ENCODE measurements at regions not wholly inside any gene's neighbourhood (a gene's known extent, or its start where the extent isn't known, plus 50 kb on each side); places are given as distances from the start of the nearest gene placed in this dataset.

- no peak for DNase-seq
- ChIA-PET POLR2A (no interaction called here), CTCF (no interaction called here)
- Mint-ChIP-seq H3K4me3 (no peak overlapping the region), H3K36me3 (ENCODE audit: low read depth) (no peaks in the 10 kb centered on the region), H3K27me3 (no peaks in the 10 kb centered on the region), H3K9me3 (peaks cover 21% of the 10 kb centered on the region), H3K27ac (no peak overlapping the region), H3K4me1 (no peaks in the 10 kb centered on the region)
Observed at GRCh38 chr21:20667931-20668330, 330.3 kb upstream of the NCAM2 start.

GRCh38 chr21:20685475-20685874 lies 312.7 kb upstream of the NCAM2 start:
- CTCF ChIA-PET: no interaction called here
- POLR2A ChIA-PET: no interaction called here
- Mint-ChIP-seq H3K27ac (no peak overlapping the region), H3K4me1 (no peaks in the 10 kb centered on the region), H3K4me3 (no peak overlapping the region), H3K27me3 (no peaks in the 10 kb centered on the region), H3K9me3 (peaks cover 11% of the 10 kb centered on the region), H3K36me3 (ENCODE audit: low read depth) (no peaks in the 10 kb centered on the region)
- no peak for DNase-seq

GRCh38 chr21:20698585-20698984 lies 299.6 kb upstream of the NCAM2 start:
- Mint-ChIP-seq H3K36me3 (ENCODE audit: low read depth) (no peaks in the 10 kb centered on the region), H3K4me1 (no peaks in the 10 kb centered on the region), H3K9me3 (peaks cover 14% of the 10 kb centered on the region), H3K27me3 (no peaks in the 10 kb centered on the region), H3K4me3 (no peak overlapping the region), H3K27ac (no peak overlapping the region)
- ChIA-PET POLR2A (no interaction called here), CTCF (no interaction called here)
- no peak for DNase-seq

GRCh38 chr21:20701235-20701634 lies 297.0 kb upstream of the NCAM2 start:
- Mint-ChIP-seq H3K4me1 (no peaks in the 10 kb centered on the region), H3K27me3 (no peaks in the 10 kb centered on the region), H3K27ac (no peak overlapping the region), H3K36me3 (ENCODE audit: low read depth) (no peaks in the 10 kb centered on the region), H3K4me3 (no peak overlapping the region), H3K9me3 (peaks cover 15% of the 10 kb centered on the region)
- POLR2A ChIA-PET: no interaction called here
- no peak for DNase-seq
- CTCF ChIA-PET: no interaction called here

GRCh38 chr21:20703112-20703767 lies 295.0 kb upstream of the NCAM2 start:
- Mint-ChIP-seq H3K27ac (no peak overlapping the region), H3K36me3 (ENCODE audit: low read depth) (no peaks in the 10 kb centered on the region), H3K4me3 (no peak overlapping the region), H3K27me3 (no peaks in the 10 kb centered on the region), H3K4me1 (no peaks in the 10 kb centered on the region), H3K9me3 (peaks cover 16% of the 10 kb centered on the region)
- no peak for DNase-seq
- ChIA-PET CTCF (no interaction called here), POLR2A (no interaction called here)

- no peak for DNase-seq
- ChIA-PET CTCF (no interaction called here), POLR2A (no interaction called here)
- H3K4me3 Mint-ChIP-seq: no peak overlapping the region
- H3K27ac Mint-ChIP-seq: no peak overlapping the region
- no peaks in the 10 kb centered on the region for H3K4me1 Mint-ChIP-seq
- no peaks in the 10 kb centered on the region for H3K36me3 Mint-ChIP-seq (ENCODE audit: low read depth)
- no peaks in the 10 kb centered on the region for H3K27me3 Mint-ChIP-seq
- H3K9me3 Mint-ChIP-seq: peaks cover 10% of the 10 kb centered on the region
Observed at GRCh38 chr21:20720623-20721022, 277.6 kb upstream of the NCAM2 start.

GRCh38 chr21:20721151-20721550 lies 277.1 kb upstream of the NCAM2 start:
- H3K27me3 Mint-ChIP-seq: no peaks in the 10 kb centered on the region
- no peak overlapping the region for H3K4me3 Mint-ChIP-seq
- peaks cover 10% of the 10 kb centered on the region for H3K9me3 Mint-ChIP-seq
- no peaks in the 10 kb centered on the region for H3K36me3 Mint-ChIP-seq (ENCODE audit: low read depth)
- no peak for DNase-seq
- CTCF ChIA-PET: no interaction called here
- H3K4me1 Mint-ChIP-seq: no peaks in the 10 kb centered on the region
- no peak overlapping the region for H3K27ac Mint-ChIP-seq
- POLR2A ChIA-PET: no interaction called here

GRCh38 chr21:20728691-20729090 lies 269.5 kb upstream of the NCAM2 start:
- Mint-ChIP-seq H3K27ac (no peak overlapping the region), H3K4me1 (no peaks in the 10 kb centered on the region), H3K4me3 (no peak overlapping the region), H3K27me3 (no peaks in the 10 kb centered on the region), H3K36me3 (ENCODE audit: low read depth) (no peaks in the 10 kb centered on the region), H3K9me3 (peaks cover 7% of the 10 kb centered on the region)
- POLR2A ChIA-PET: no interaction called here
- CTCF ChIA-PET: no interaction called here
- DNase-seq: no peak

GRCh38 chr21:20729376-20729775 lies 268.8 kb upstream of the NCAM2 start:
- H3K4me3 Mint-ChIP-seq: no peak overlapping the region
- H3K9me3 Mint-ChIP-seq: peaks cover 7% of the 10 kb centered on the region
- no peak overlapping the region for H3K27ac Mint-ChIP-seq
- no peak for DNase-seq
- H3K27me3 Mint-ChIP-seq: no peaks in the 10 kb centered on the region
- ChIA-PET CTCF (no interaction called here), POLR2A (no interaction called here)
- no peaks in the 10 kb centered on the region for H3K36me3 Mint-ChIP-seq (ENCODE audit: low read depth)
- H3K4me1 Mint-ChIP-seq: no peaks in the 10 kb centered on the region

GRCh38 chr21:20730441-20730840 lies 267.8 kb upstream of the NCAM2 start:
- Mint-ChIP-seq H3K27ac (no peak overlapping the region), H3K27me3 (no peaks in the 10 kb centered on the region), H3K36me3 (ENCODE audit: low read depth) (no peaks in the 10 kb centered on the region), H3K9me3 (peaks cover 10% of the 10 kb centered on the region), H3K4me1 (no peaks in the 10 kb centered on the region), H3K4me3 (no peak overlapping the region)
- no peak for DNase-seq
- CTCF ChIA-PET: no interaction called here
- POLR2A ChIA-PET: no interaction called here

- DNase-seq: no peak
- Mint-ChIP-seq H3K27ac (no peak overlapping the region), H3K4me3 (no peak overlapping the region), H3K4me1 (no peaks in the 10 kb centered on the region), H3K36me3 (ENCODE audit: low read depth) (no peaks in the 10 kb centered on the region), H3K27me3 (no peaks in the 10 kb centered on the region), H3K9me3 (peaks cover 23% of the 10 kb centered on the region)
- ChIA-PET POLR2A (no interaction called here), CTCF (no interaction called here)
Observed at GRCh38 chr21:20735257-20735656, 263.0 kb upstream of the NCAM2 start.

- Mint-ChIP-seq H3K4me1 (no peaks in the 10 kb centered on the region), H3K27me3 (no peaks in the 10 kb centered on the region), H3K27ac (no peak overlapping the region), H3K9me3 (peaks cover 20% of the 10 kb centered on the region), H3K36me3 (ENCODE audit: low read depth) (no peaks in the 10 kb centered on the region), H3K4me3 (no peak overlapping the region)
- CTCF ChIA-PET: interaction anchor here (0.5 to 0.8 kb wide), 3 partner anchors 10 to 199 kb away, joined by 3 to 4 read pairs (median 3); no protein-coding TSS in a partner anchor
- DNase-seq: no peak
- POLR2A ChIA-PET: no interaction called here
Observed at GRCh38 chr21:20737227-20737913, 260.8 kb upstream of the NCAM2 start.

GRCh38 chr21:20739421-20739820 lies 258.8 kb upstream of the NCAM2 start:
- Mint-ChIP-seq H3K9me3 (peaks cover 20% of the 10 kb centered on the region), H3K4me3 (no peak overlapping the region), H3K4me1 (no peaks in the 10 kb centered on the region), H3K27ac (no peak overlapping the region), H3K27me3 (no peaks in the 10 kb centered on the region), H3K36me3 (ENCODE audit: low read depth) (no peaks in the 10 kb centered on the region)
- POLR2A ChIA-PET: no interaction called here
- no peak for DNase-seq
- CTCF ChIA-PET: no interaction called here

GRCh38 chr21:20741445-20741844 lies 256.8 kb upstream of the NCAM2 start:
- Mint-ChIP-seq H3K36me3 (ENCODE audit: low read depth) (no peaks in the 10 kb centered on the region), H3K4me3 (no peak overlapping the region), H3K27me3 (no peaks in the 10 kb centered on the region), H3K4me1 (no peaks in the 10 kb centered on the region), H3K27ac (no peak overlapping the region), H3K9me3 (peaks cover 16% of the 10 kb centered on the region)
- POLR2A ChIA-PET: no interaction called here
- CTCF ChIA-PET: no interaction called here
- no peak for DNase-seq

Data from activated CD4-positive, alpha-beta T cell treated with anti-CD3 and anti-CD28 coated beads, Interleukin-2, amount 10 ng/mL, durations not matched to agents 7 days and 5 days (primary cell).